DND-41 (cell line): ENCODE measurements at regions not wholly inside any gene's neighbourhood (a gene's known extent, or its start where the extent isn't known, plus 50 kb on each side); places are given as distances from the start of the nearest gene placed in this dataset.
A peak's percentile ranks its signal among the peaks of the same experiment; 100 is the strongest.

Experiments
- ATAC-seq: fragments of 200-7000 bp; cut with Tn5 transposase; 3 replicates; pipeline ENCODE4 v1.9.1; 2021; ENCODE audit warnings: low read depth; ENCODE audit not compliant: insufficient read depth
- DNase-seq: peaks from one replicate; pipeline ENCODE4 v3.0.0-alpha.2; 2020
- H2AFZ ChIP-seq: 2 replicates; pipeline ENCODE4 v1.6.0; 2012; ENCODE audit warnings: low read depth, low read length
- H3K27ac ChIP-seq: 2 replicates; pipeline ENCODE4 v1.5.1; 2012; ENCODE audit warnings: low read length, inconsistent platforms
- H3K27me3 ChIP-seq: fragments of 200-600 bp; sonication (generic); 2 replicates; pipeline ENCODE4 v1.6.0; 2012; ENCODE audit warnings: low read length, mild to moderate bottlenecking, inconsistent platforms; ENCODE audit not compliant: insufficient read depth, poor library complexity
- H3K36me3 ChIP-seq: 2 replicates; pipeline ENCODE4 v1.5.1; 2012; ENCODE audit warnings: low read length, inconsistent platforms; ENCODE audit not compliant: insufficient read depth
- H3K4me1 ChIP-seq: 2 replicates; pipeline ENCODE4 v1.5.1; 2012; ENCODE audit warnings: mild to moderate bottlenecking, low read length; ENCODE audit not compliant: insufficient read depth
- H3K4me2 ChIP-seq: 2 replicates; pipeline ENCODE4 v1.6.0; 2012; ENCODE audit warnings: mild to moderate bottlenecking, moderate library complexity, low read length, inconsistent platforms; ENCODE audit not compliant: insufficient read depth
- H3K4me3 ChIP-seq, 2 experiments: fragments of 200-600 bp in 1 of 2; shearing (Covaris generic) in 1 of 2; 2 replicates each; pipeline ENCODE4 v1.5.1; 2012 to 2016; ENCODE audit warnings: inconsistent platforms in 2 of 2, low read length in 2 of 2, mild to moderate bottlenecking in 2 of 2, low read depth in 1 of 2, moderate library complexity in 1 of 2
- H3K79me2 ChIP-seq: 2 replicates; pipeline ENCODE4 v1.6.0; 2012; ENCODE audit warnings: low read length, inconsistent platforms; ENCODE audit not compliant: insufficient read depth
- H3K9ac ChIP-seq: 2 replicates; pipeline ENCODE4 v1.6.0; 2012; ENCODE audit warnings: low read depth, mild to moderate bottlenecking, inconsistent platforms, low read length, moderate library complexity
- H3K9me3 ChIP-seq: 2 replicates; pipeline ENCODE4 v1.5.1; 2012; ENCODE audit warnings: low read length, moderate library complexity, mild to moderate bottlenecking, inconsistent platforms; ENCODE audit not compliant: insufficient read depth, severe bottlenecking
- H4K20me1 ChIP-seq: 2 replicates; pipeline ENCODE4 v1.6.0; 2012; ENCODE audit warnings: low read length; ENCODE audit not compliant: insufficient read depth
- CTCF ChIP-seq: IDR thresholded peaks from 2 replicates; pipeline ENCODE4 v1.5.1; 2012; ENCODE audit warnings: borderline replicate concordance, low read length, moderate library complexity, mild to moderate bottlenecking; ENCODE audit not compliant: poor library complexity, severe bottlenecking; ENCODE audit errors: extremely low read depth
- EZH2 ChIP-seq: IDR thresholded peaks from 3 replicates; pipeline ENCODE4 v1.6.1; 2012; ENCODE audit warnings: borderline replicate concordance, low read depth, mild to moderate bottlenecking, moderate library complexity, low read length, inconsistent platforms; ENCODE audit not compliant: severe bottlenecking

GRCh38 chr4:144283526-144283925, 143.0 kb upstream of the GYPA start:
- Histone ChIP-seq H3K27me3 (no peaks in the 10 kb centered on the region), H3K9me3 (no peaks in the 10 kb centered on the region), H2AFZ (no peak overlapping the region), H3K36me3 (no peaks in the 10 kb centered on the region), H3K9ac (no peak overlapping the region), H3K4me1 (no peaks in the 10 kb centered on the region; the same call in 1 of the 2 replicates), H3K4me2 (no peak overlapping the region), H3K4me3 (no peak overlapping the region), H3K27ac (no peak overlapping the region), H4K20me1 (no peaks in the 10 kb centered on the region), H3K79me2 (no peaks in the 10 kb centered on the region)
- DNase-seq (no peak), ATAC-seq (no peak)
- TF ChIP-seq EZH2: no peak
- TF ChIP-seq CTCF: no peak

GRCh38 chr4:144284026-144284425, 143.5 kb upstream of the GYPA start:
- H4K20me1 ChIP-seq: no peaks in the 10 kb centered on the region
- no peak overlapping the region for H3K4me2 ChIP-seq
- no peaks in the 10 kb centered on the region for H3K79me2 ChIP-seq
- ATAC-seq (no peak), DNase-seq (no peak)
- no peak overlapping the region for H3K27ac ChIP-seq
- no peak overlapping the region for H3K9ac ChIP-seq
- no peaks in the 10 kb centered on the region for H3K36me3 ChIP-seq
- H3K4me3 ChIP-seq: no peak overlapping the region
- TF ChIP-seq CTCF (no peak), EZH2 (no peak)
- H3K9me3 ChIP-seq: no peaks in the 10 kb centered on the region
- H2AFZ ChIP-seq: no peak overlapping the region
- no peaks in the 10 kb centered on the region; the same call in 1 of the 2 replicates for H3K4me1 ChIP-seq
- H3K27me3 ChIP-seq: no peaks in the 10 kb centered on the region

DNA sequence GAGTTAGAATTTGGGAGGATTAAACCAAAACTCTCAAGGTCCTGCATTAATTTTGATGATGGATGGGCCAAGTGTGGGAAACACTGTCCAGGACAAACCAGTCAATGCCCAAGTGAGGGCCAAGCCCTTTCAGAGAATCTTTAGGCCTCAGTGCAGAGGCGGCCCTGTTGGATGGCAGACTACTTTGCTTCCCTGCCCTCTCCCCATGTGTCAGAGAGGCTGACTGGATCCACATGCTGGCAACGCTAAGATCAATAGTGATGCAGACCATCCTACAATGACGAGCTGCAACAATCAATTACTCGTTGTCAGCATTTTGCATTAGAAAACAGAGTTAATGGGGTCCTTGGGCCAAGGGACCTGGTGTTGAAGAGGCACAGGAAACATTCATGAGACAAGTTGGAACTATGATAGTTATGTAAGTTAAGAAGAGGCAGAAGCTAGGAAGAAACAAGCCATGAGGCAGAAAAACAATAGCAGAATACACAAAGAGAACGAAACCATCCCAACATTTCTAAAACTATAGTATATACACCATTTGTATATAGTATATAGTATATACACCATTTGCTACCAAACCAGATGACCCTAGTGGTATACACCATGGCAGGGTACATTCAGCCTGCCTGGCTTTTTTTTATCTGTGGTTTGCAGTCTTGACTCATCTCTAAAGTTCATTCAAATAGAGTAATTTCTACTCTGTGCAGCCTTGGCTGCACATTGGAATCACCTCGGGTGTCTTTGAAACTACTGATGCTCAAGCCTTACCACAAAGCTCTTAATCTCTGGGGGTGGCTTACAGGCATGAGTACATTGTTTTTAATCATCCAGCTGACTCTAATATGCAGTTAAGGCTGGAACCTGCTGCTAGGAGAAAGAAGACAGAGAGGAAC, 147.7 kb upstream of the GYPA start:
- H3K9me3 ChIP-seq: no peaks in the 10 kb centered on the region
- H3K4me3 ChIP-seq: no peak overlapping the region
- H3K79me2 ChIP-seq: no peaks in the 10 kb centered on the region
- H3K4me1 ChIP-seq: no peaks in the 10 kb centered on the region; the same call in 1 of the 2 replicates
- no peaks in the 10 kb centered on the region for H3K36me3 ChIP-seq
- no peak overlapping the region for H3K4me2 ChIP-seq
- H3K27ac ChIP-seq: no peak overlapping the region
- H4K20me1 ChIP-seq: no peaks in the 10 kb centered on the region
- H2AFZ ChIP-seq: no peak overlapping the region; the same call in 1 of the 2 replicates
- no peaks in the 10 kb centered on the region for H3K27me3 ChIP-seq
- ATAC-seq (peak; percentile 31; the same call in 2 of the 3 replicates), DNase-seq (no peak)
- TF ChIP-seq EZH2: no peak
- no peak for TF ChIP-seq CTCF
- no peak overlapping the region for H3K9ac ChIP-seq
